NCI-H1930 (cell line): ENCODE measurements at regions not wholly inside any gene's neighbourhood (a gene's known extent, or its start where the extent isn't known, plus 50 kb on each side); places are given as distances from the start of the nearest gene placed in this dataset.
"Not testable (repeated sequence)": the region's sequence is repeated elsewhere in the genome, so short reads cannot be mapped to it uniquely, and the experiment has no call there.

ENCODE experiments used
- DNase-seq, 2 experiments: peaks; one replicate each; lab custom pipeline; 2025; lab: John Stamatoyannopoulos, UW

- not testable (repeated sequence) for DNase-seq
These were observed 210.3 kb upstream of the ELL2 start for GRCh38 chr5:96171973-96172372.

GRCh38 chr5:96170481-96171125, 209.0 kb upstream of the ELL2 start:
- not testable (repeated sequence) for DNase-seq

DNA sequence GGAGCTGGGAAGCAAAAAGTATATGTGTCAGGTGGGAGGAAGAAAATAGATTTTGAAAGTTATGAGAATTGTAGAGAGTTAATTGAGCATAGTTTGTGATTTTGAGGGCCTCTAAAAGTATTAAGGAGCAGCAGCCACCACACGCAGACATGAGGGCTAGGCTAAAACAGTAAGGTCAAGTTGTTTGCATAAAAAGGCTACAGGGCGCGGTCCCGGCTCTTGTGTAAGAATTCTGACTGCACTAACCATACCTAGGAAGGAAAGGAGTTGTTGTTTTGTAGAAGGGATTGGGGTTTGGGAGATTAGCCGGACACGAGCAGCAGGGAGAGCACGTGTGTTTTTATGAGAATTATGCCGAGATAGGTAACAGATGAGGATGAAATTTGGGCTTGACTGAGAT, 207.2 kb upstream of the ELL2 start:
- not testable (repeated sequence) for DNase-seq

GRCh38 chr5:96159043-96159442, 197.4 kb upstream of the ELL2 start:
- no peak for DNase-seq

DNA sequence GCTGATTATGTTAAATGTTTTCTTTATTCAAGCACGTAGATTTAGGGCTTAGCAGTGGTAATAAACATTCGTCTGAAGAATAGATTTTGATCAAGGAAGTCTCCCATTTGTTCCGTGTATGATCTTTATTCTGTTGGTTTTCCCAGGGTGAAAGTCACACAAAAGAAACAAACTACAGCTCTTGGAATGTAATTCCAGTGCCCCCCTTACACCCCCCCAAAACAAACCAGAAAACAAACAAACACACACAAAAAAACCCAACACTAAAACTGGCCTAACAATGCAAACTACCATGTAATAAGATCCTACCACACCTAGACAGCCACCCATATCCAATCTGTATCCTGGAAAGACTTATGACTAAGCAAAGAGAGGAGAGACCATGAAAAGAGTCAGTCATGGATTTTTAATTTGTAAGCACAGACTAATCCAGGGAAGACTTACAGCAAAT, 196.2 kb upstream of the ELL2 start:
- no peak for DNase-seq

DNA sequence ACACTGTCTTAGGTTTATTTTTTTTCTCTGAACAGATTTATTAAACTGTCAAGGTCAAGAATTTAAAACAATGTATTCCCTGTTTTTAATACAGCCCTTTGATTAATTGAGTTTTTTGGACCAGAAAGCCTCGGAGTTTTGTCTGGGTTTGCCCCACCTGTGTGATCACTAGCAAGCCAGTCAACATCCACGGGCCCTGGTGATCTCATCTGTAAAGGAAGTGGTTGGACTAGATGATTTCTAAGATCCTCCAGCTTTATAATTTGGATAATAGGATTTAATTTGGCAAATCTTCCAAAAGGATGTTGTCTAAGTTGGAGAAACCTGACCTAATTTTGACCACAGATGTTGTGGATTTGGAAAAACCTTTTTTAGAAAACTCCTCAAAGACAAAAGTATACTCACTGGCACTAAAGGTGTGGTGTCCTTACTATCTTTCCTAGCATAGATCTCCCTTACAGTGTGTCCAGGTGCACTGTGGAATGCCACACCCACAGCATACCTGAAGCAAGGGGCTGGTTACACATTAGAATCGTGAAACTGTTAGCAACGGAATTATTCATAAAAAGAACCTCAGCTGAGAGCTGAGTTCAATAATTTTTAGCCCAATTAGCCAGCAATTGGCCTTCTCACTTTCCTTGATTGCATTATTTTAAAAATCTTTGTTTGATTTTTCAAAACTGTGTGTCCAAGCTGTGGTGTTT, 195.6 kb upstream of the ELL2 start:
- no peak for DNase-seq

DNA sequence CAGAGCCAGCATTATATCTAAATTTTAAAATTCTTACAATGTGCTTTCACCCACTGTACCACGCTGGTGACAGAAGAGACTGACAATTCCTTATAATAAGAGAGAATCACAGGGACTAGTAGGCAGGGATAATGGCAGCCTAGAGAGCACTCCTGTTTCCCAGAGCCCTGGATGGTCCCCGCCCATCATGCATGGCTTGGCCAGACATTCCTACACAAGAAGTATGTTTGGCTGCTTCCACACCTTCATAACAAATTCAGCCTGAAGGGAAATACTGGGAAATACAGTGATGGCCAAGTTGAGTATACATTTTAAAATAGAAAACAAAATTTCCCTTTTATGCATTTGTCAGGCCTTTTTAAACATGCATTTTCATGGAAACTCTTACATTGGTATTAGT, 193.5 kb upstream of the ELL2 start:
- DNase-seq, result no peak

DNA sequence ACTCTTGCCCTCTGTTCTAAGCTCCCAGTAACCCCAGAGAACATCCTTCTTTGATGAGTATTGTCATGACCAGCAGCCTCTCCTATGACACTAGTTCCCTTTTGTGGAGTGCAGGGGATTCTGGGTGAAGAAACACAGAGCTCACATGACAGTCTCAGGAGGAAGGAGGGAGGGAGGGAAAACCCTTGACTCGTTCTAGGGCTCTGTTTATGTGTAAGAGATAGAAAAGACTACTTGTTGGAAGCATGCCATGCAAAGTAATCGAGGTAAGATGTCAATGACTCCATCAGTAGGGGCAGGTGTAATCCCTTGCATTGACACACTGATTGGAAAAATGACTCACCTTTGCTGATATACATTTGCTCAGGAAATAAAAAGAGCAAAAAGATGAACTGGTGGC, 190.2 kb upstream of the ELL2 start:
- DNase-seq, result no peak

GRCh38 chr5:96150007-96150406, 188.4 kb upstream of the ELL2 start:
- DNase-seq, result no peak

DNA sequence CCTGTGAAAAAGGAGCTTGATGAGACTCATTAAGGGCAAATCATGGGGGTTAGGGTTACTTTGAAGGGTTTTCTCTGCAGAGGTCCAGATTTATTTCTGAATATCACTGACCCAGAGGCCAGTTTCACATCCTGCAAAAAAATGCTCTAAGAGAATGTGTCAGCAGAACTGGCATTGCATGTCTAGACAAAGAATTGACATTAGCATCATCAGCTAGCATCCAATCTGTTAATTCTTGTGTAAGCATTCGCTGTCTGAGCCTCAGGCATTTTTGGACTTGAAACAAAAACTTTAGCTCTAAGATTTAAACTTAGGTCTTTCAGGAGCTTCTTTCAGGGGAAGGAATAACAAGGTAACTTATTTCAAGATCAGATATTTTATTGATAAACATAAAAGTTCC, 187.9 kb upstream of the ELL2 start:
- DNase-seq, result no peak

DNA sequence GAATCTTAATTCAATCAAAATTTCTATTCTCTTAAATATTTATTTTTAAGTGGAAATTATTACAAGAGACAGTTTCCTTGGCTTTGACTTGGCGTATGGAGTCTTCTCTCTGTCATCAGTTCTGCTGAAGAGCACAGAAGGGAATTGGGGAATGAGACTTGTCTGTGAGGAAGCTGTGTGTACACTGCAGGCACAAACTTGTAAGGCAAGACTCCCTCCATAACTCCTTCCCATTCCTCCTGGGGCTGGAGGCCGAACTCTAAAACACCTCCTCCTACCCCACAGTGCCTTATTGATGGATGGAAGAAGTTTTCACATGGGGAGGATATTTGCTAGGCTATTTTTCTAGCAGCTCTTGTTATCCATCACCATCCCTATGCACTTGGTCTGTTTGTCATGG, 187.4 kb upstream of the ELL2 start:
- DNase-seq, result no peak

DNA sequence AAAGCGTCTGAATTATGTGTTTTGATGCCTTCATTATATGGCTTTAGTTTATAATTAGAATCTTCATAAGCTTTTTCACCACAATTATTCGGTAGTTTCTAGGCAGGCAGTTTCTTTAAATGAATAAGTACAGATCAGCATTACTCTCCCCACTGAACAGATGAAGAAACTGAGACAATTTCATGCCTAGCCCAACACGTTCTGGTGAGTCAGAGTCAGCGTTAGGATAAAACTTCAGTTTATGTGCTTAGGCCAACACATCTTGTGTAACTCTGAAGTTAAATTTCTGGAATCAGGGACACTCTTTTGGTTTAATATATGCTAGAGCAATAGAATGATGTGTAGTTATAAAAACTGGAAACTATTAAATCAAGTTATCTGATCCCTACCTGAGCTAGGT, 186.7 kb upstream of the ELL2 start:
- DNase-seq, result no peak

DNA sequence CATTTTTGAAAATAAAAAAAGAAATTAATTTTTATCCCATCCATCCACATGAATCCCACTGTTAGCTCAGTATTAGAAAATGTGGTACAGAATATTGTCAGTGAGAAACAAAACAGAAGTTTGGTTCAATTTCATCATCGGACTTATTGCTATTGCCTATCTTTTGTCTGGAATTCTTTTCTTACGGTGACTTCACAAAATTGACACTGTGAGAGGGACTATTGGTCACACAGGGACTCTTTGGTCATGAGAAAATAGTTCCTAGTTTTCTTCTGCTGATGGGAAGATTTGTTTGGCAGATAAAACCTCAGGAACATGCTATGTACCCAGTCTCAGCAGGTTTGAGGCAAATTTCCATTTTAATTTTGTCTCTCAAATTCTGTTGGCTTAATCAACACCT, 186.2 kb upstream of the ELL2 start:
- no peak for DNase-seq

- no peak for DNase-seq
These were observed 185.0 kb upstream of the ELL2 start for GRCh38 chr5:96146675-96147074.

- no peak for DNase-seq
These were observed 182.6 kb upstream of the ELL2 start for GRCh38 chr5:96144289-96144688.

GRCh38 chr5:96143450-96143849, 181.8 kb upstream of the ELL2 start:
- DNase-seq, result no peak

DNA sequence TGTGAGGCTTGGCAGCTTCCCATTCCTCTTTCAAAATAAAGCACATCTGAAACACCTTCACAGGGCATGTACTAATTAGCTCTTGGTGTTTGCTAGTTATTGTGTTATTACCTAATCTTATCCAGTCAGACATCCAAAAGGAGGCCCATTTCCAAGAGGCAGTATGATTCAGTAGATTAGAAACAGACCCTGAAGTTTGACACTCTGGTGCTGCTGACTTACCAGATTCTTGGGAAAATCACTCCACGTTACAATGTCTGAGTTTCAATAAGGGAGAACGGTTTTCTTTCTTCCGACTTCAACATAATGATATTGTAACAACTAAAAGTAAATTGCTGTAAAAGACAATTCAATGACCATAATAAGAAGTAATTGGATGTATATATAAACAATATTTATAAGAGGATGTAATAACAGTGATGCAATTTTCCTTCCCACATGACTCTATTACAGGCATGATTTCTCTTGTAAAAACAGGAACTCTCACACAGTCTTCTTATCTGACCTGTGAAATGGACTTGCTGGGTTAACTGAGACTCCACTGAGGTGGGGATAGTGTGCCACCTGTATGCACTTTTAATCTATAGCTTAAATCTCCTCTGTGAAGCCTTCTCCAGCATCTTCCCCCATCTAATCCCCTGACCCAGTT, 181.3 kb upstream of the ELL2 start:
- no peak for DNase-seq

DNA sequence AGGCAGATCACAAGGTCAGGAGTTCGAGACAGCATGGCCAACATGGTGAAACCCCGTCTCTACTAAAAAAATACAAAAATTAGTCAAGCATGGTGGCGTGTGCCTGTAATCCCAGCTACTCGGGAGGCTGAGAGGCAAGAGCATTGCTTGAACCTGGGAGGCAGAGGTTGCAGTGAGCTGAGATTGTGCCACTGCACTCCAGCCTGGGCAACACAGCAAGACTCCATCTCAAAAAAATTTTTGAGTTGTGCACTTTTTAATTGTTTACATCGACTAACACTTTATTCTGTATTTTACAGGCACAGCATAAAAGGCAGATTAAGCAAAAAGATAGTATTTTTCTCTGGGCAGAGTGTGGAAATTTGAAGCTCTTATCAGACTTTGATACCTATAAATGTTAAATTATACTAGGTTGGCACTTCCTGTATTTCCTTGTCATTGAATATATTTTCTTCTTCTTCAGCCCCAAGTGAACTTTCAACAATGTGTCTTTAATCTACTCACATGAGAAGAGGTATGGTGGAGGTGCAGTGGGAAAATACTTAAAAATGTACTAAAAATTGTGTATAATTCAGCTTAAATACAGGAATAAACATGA, 180.6 kb upstream of the ELL2 start:
- no peak for DNase-seq

GRCh38 chr5:96141749-96142148, 180.1 kb upstream of the ELL2 start:
- DNase-seq, result no peak

GRCh38 chr5:96140496-96140895, 178.8 kb upstream of the ELL2 start:
- no peak for DNase-seq

DNA sequence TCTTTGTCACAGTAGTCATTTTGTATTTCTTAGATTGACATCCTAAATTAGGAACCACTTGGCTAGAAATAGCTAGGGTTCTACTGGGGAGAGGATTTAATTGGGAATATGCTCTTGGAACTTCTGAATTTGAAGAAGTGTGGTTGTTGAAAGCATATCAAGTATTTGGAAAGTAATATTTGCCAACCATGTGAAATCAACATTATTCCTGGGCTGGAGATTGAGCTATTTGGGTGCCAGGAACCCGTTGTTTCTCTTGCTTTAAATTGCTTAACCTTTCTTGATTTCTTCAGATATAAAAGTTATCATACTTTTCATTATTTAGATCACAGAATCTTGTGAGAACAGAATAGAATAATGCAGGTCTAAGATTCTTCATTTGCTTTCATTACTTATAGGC, 178.4 kb upstream of the ELL2 start:
- no peak for DNase-seq

DNA sequence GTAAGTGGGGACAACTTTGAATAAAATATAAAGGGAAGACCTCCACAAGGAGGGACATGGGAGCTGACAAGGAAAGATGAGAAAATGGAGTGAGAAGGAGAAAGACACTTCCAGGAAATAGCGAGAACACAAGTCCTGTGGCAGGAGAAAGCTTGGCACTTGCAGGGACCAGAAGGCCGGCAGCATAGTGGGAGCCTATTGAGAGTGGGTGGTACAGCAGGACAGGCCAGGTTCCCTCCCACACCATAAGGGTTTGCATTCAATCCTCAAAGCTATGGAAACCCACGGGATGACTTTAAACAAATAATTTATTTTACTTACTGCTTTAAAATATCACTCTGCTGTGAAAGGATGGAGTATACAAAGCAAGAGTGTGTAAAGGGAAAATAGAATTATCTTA, 173.2 kb upstream of the ELL2 start:
- no peak for DNase-seq
